HL-60 (cell line): ENCODE measurements at regions not wholly inside any gene's neighbourhood (a gene's known extent, or its start where the extent isn't known, plus 50 kb on each side); places are given as distances from the start of the nearest gene placed in this dataset.

Experiments
- DNase-seq, 2 experiments: peaks; one replicate each; pipeline ENCODE4 v3.0.0-alpha.2; 2010 to 2020; ENCODE audit warnings: low read depth in 1 of 2, low spot score in 1 of 2
- H3K27ac ChIP-seq: fragments of 250-450 bp; sonication (Bioruptor Pico); replicated peaks from 2 replicates; pipeline ENCODE4 v1.5.1; 2020; ENCODE audit warnings: mild to moderate bottlenecking, moderate library complexity
- H3K27me3 ChIP-seq: fragments of 250-450 bp; sonication (Bioruptor Pico); 2 replicates; pipeline ENCODE4 v1.5.1; 2021; ENCODE audit warnings: mild to moderate bottlenecking, moderate library complexity; ENCODE audit not compliant: insufficient read depth, poor library complexity, severe bottlenecking
- H3K4me3 ChIP-seq: replicated peaks from 2 replicates; pipeline ENCODE4 v1.5.1; 2011; ENCODE audit warnings: mild to moderate bottlenecking, control low read depth, low read length; ENCODE audit not compliant: insufficient read depth
- GABPA ChIP-seq: IDR thresholded peaks from 2 replicates; pipeline ENCODE4 v1.6.1; 2012; ENCODE audit warnings: low read depth
- POLR2AphosphoS5 ChIP-seq: IDR thresholded peaks from 2 replicates; pipeline ENCODE4 v1.6.1; 2012; ENCODE audit warnings: low read depth
- SPI1 ChIP-seq: IDR thresholded peaks from 2 replicates; pipeline ENCODE4 v1.6.1; 2012; ENCODE audit warnings: low read depth, mild to moderate bottlenecking, borderline replicate concordance
- TF ChIP-seq, protein P1 (sequence below): IDR thresholded peaks from one replicate; pipeline ENCODE4 v1.5.1; 2011; ENCODE audit warnings: low read length, control low read depth, inconsistent platforms; ENCODE audit not compliant: insufficient read depth
- TF ChIP-seq, protein P2 (sequence below): IDR thresholded peaks from 2 replicates; pipeline ENCODE4 v1.6.1; 2012; ENCODE audit warnings: low read depth; ENCODE audit not compliant: insufficient replicate concordance

DNA sequence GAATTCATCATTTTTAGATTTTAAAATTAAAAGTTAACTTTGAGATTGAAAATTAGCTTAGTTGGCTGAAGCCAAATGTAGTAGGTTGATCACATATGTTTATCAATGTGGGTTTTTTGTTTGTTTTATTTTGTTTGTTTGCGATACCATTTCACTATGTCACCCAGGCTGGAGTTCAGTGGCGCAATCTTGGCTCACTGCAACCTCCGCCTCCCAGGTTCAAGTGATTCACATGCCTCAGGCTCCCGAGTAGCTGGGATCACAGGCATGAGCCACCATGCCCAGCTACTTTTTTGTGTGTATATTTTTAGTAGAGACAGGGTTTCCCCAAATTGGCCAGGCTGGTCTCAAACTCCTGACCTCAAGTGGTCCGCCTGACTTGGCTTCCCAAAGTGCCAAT lies 665.7 kb upstream of the SLC10A2 start:
- Histone ChIP-seq H3K4me3 (no peak overlapping the region), H3K27ac (no peak overlapping the region), H3K27me3 (no peaks in the 10 kb centered on the region)
- DNase-seq, result no peak
- TF ChIP-seq SPI1 (no peak), GABPA (no peak), POLR2AphosphoS5 (no peak)
- TF ChIP-seq, protein P1, sequence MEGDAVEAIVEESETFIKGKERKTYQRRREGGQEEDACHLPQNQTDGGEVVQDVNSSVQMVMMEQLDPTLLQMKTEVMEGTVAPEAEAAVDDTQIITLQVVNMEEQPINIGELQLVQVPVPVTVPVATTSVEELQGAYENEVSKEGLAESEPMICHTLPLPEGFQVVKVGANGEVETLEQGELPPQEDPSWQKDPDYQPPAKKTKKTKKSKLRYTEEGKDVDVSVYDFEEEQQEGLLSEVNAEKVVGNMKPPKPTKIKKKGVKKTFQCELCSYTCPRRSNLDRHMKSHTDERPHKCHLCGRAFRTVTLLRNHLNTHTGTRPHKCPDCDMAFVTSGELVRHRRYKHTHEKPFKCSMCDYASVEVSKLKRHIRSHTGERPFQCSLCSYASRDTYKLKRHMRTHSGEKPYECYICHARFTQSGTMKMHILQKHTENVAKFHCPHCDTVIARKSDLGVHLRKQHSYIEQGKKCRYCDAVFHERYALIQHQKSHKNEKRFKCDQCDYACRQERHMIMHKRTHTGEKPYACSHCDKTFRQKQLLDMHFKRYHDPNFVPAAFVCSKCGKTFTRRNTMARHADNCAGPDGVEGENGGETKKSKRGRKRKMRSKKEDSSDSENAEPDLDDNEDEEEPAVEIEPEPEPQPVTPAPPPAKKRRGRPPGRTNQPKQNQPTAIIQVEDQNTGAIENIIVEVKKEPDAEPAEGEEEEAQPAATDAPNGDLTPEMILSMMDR, result no peak
- TF ChIP-seq, protein P2, sequence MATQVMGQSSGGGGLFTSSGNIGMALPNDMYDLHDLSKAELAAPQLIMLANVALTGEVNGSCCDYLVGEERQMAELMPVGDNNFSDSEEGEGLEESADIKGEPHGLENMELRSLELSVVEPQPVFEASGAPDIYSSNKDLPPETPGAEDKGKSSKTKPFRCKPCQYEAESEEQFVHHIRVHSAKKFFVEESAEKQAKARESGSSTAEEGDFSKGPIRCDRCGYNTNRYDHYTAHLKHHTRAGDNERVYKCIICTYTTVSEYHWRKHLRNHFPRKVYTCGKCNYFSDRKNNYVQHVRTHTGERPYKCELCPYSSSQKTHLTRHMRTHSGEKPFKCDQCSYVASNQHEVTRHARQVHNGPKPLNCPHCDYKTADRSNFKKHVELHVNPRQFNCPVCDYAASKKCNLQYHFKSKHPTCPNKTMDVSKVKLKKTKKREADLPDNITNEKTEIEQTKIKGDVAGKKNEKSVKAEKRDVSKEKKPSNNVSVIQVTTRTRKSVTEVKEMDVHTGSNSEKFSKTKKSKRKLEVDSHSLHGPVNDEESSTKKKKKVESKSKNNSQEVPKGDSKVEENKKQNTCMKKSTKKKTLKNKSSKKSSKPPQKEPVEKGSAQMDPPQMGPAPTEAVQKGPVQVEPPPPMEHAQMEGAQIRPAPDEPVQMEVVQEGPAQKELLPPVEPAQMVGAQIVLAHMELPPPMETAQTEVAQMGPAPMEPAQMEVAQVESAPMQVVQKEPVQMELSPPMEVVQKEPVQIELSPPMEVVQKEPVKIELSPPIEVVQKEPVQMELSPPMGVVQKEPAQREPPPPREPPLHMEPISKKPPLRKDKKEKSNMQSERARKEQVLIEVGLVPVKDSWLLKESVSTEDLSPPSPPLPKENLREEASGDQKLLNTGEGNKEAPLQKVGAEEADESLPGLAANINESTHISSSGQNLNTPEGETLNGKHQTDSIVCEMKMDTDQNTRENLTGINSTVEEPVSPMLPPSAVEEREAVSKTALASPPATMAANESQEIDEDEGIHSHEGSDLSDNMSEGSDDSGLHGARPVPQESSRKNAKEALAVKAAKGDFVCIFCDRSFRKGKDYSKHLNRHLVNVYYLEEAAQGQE, result no peak

DNA sequence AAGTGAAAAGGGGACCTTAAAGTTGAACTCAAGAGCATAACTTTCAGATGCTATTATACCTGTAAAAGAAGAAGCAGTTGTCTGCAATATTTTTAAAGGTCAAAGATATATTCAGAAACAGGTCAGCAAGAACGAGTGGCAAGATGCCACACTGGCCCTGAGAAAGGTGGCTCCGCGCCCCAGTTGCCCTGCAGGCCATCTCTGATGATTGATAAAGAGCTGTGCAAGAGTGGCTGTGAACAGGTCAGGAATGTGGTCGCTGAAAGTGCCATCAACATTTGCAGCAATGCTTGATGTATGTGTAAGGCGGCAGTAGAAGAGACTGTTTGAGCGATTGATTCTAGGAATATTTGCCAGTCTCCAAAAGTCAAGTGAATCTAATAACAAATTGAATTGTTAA lies 664.2 kb upstream of the SLC10A2 start:
- no peak for DNase-seq
- Histone ChIP-seq H3K27ac (no peak overlapping the region), H3K4me3 (no peak overlapping the region), H3K27me3 (no peaks in the 10 kb centered on the region)
- no peak for TF ChIP-seq POLR2AphosphoS5
- TF ChIP-seq, protein P1, result no peak
- TF ChIP-seq, protein P2, result no peak
- no peak for TF ChIP-seq GABPA
- TF ChIP-seq SPI1, result no peak

DNA sequence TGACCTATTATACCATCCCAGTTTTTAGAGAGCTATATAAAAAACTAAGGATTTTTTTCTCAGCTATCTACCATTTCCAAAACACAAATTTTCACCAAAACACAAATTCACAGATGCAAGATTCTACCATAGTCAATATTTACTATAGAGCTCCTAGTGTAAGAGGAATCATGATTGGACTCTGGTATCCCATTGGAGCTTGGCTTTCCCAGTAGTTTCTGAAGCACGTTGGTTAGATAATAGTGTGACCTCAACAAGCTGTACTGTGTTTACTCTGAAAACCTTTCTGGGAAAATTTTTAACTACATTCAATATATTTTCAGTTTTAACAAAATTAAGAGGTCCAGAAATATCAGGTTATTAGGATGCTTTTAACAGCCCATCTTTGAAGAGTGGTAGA lies 660.6 kb upstream of the SLC10A2 start:
- TF ChIP-seq POLR2AphosphoS5, result no peak
- TF ChIP-seq, protein P2, result no peak
- TF ChIP-seq, protein P1, result no peak
- TF ChIP-seq SPI1, result no peak
- TF ChIP-seq GABPA, result no peak
- no peak for DNase-seq

More for the DNA sequence above, 660.6 kb upstream of the SLC10A2 start:
- Histone ChIP-seq H3K4me3 (no peak overlapping the region), H3K27ac (no peak overlapping the region), H3K27me3 (no peaks in the 10 kb centered on the region)
